ENCODE measurements at regions not wholly inside any gene's neighbourhood (a gene's known extent, or its start where the extent isn't known, plus 50 kb on each side); places are given as distances from the start of the nearest gene placed in this dataset.

DNA sequence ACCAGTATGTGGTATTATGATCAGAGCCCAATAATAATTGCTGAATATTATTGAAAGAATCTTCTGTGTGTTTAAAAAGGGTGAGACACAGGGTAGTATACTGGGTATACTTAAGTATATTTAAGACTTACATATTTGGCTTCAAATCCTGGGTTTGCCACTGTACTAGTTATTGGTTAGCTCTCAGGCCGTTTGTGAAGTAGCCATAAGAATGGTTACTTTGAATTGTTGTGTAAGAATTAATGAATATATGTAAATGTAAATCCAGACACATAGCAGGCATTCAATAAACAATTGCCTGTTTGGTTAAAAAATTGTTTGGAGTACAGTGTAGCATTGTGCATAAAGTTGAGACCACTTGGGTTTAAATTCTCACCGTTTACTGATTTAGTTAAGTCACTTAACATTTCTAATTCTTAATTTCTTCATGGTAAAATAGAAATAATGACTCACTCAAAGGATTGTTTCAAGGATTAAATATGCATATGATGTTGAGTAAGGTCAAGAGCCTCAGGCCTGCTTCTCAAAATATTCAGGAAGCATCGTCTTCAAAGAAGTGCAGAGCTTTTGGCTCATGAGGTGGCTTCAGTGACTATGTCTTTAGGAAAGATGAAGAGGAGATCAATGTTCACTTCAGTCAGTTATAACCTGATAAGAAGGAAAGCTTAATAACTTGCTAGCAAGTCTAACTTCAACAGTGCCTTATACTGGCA, 207.9 kb upstream of the NT5C1B start:
- Histone ChIP-seq H3K27ac (ENCODE audit: low read depth, low read length) (no peak overlapping the region), H3F3A (ENCODE audit: control insufficient read depth, insufficient read depth) (no peaks in the 10 kb centered on the region), H3K4me3 (ENCODE audit: low read length) (no peak overlapping the region), H3K4me1 (ENCODE audit: control insufficient read depth, low read length) (no peaks in the 10 kb centered on the region), H3K79me2 (ENCODE audit: control insufficient read depth, low read length) (no peaks in the 10 kb centered on the region), H3K27me3 (ENCODE audit: control insufficient read depth, low read length) (no peaks in the 10 kb centered on the region), H4K20me1 (ENCODE audit: control insufficient read depth, insufficient read depth, low read depth, low read length) (no peaks in the 10 kb centered on the region), H3K36me3 (ENCODE audit: control insufficient read depth, low read length) (no peaks in the 10 kb centered on the region), H3K9me3 (ENCODE audit: control insufficient read depth, insufficient read depth, low read length) (no peaks in the 10 kb centered on the region), H3K9me2 (replicated peaks; ENCODE audit: control insufficient read depth, low read length) (no peaks in the 10 kb centered on the region), H3K4me2 (ENCODE audit: low read length) (no peak overlapping the region)
- no peak for TF ChIP-seq EZH2phosphoT487 (IDR thresholded peaks at IDR 0.05; ENCODE audit: borderline replicate concordance, low read length)
- TF ChIP-seq, protein P1, sequence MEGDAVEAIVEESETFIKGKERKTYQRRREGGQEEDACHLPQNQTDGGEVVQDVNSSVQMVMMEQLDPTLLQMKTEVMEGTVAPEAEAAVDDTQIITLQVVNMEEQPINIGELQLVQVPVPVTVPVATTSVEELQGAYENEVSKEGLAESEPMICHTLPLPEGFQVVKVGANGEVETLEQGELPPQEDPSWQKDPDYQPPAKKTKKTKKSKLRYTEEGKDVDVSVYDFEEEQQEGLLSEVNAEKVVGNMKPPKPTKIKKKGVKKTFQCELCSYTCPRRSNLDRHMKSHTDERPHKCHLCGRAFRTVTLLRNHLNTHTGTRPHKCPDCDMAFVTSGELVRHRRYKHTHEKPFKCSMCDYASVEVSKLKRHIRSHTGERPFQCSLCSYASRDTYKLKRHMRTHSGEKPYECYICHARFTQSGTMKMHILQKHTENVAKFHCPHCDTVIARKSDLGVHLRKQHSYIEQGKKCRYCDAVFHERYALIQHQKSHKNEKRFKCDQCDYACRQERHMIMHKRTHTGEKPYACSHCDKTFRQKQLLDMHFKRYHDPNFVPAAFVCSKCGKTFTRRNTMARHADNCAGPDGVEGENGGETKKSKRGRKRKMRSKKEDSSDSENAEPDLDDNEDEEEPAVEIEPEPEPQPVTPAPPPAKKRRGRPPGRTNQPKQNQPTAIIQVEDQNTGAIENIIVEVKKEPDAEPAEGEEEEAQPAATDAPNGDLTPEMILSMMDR (IDR thresholded peaks at IDR 0.05; ENCODE audit: low read depth, low read length, poor library complexity, severe bottlenecking), result no peak

DNA sequence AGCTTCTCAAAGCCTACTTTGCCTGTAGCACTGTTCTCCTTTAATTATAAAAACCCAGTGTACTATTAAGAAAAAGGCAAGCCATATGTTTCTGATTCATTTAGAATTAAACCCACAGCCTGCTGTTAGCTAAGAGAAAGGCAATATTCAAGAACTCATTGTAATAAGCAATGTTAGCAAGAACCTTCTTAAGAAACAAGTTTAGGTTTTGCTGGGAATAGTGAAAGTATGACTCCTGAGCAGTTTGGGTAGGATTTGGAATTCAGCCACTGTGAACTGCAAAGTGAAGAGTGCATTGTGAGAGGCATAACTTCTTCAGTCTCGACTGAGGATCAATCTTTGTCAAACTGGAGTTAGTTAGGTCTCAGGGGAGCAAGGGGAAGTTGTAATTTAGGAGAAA, 206.5 kb upstream of the NT5C1B start:
- H3K27ac ChIP-seq (ENCODE audit: low read depth, low read length), result no peak overlapping the region
- H3K27me3 ChIP-seq (ENCODE audit: control insufficient read depth, low read length), result no peaks in the 10 kb centered on the region
- H3K9me3 ChIP-seq (ENCODE audit: control insufficient read depth, insufficient read depth, low read length), result no peaks in the 10 kb centered on the region
- H3K9me2 ChIP-seq (replicated peaks; ENCODE audit: control insufficient read depth, low read length), result no peaks in the 10 kb centered on the region
- no peaks in the 10 kb centered on the region for H3K4me1 ChIP-seq (ENCODE audit: control insufficient read depth, low read length)
- no peaks in the 10 kb centered on the region for H3K36me3 ChIP-seq (ENCODE audit: control insufficient read depth, low read length)
- no peak overlapping the region for H3K4me2 ChIP-seq (ENCODE audit: low read length)
- H3K4me3 ChIP-seq (ENCODE audit: low read length), result no peak overlapping the region
- no peaks in the 10 kb centered on the region for H4K20me1 ChIP-seq (ENCODE audit: control insufficient read depth, insufficient read depth, low read depth, low read length)
- H3K79me2 ChIP-seq (ENCODE audit: control insufficient read depth, low read length), result no peaks in the 10 kb centered on the region
- H3F3A ChIP-seq (ENCODE audit: control insufficient read depth, insufficient read depth), result no peaks in the 10 kb centered on the region
- TF ChIP-seq, protein P1 (IDR thresholded peaks at IDR 0.05; ENCODE audit: low read depth, low read length, poor library complexity, severe bottlenecking), result no peak
- TF ChIP-seq EZH2phosphoT487 (IDR thresholded peaks at IDR 0.05; ENCODE audit: borderline replicate concordance, low read length), result no peak

DNA sequence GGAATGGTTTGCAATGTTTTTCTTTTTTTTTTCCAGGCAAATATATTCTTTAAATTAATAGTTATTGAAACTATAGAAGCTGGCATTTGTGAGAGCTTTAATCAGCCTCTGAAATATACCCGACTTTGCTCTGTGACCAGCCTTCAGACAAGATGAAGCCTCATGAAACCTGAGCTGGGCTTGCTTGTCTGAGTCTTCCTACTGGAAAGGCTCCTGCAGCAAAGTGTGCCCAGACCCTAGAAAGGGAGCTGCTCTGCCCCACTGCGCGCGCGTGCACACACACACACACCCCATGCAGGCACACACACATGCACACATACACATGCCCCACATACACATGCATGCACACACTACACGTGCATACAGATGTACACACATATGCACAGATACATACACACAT, 203.3 kb upstream of the NT5C1B start:
- Histone ChIP-seq H3K36me3 (ENCODE audit: control insufficient read depth, low read length) (no peaks in the 10 kb centered on the region), H3K4me1 (ENCODE audit: control insufficient read depth, low read length) (no peaks in the 10 kb centered on the region), H3K79me2 (ENCODE audit: control insufficient read depth, low read length) (no peaks in the 10 kb centered on the region), H3K4me3 (ENCODE audit: low read length) (no peak overlapping the region), H3K9me3 (ENCODE audit: control insufficient read depth, insufficient read depth, low read length) (no peaks in the 10 kb centered on the region), H3K4me2 (ENCODE audit: low read length) (no peak overlapping the region), H3K27ac (ENCODE audit: low read depth, low read length) (no peak overlapping the region), H3K27me3 (ENCODE audit: control insufficient read depth, low read length) (no peaks in the 10 kb centered on the region), H3F3A (ENCODE audit: control insufficient read depth, insufficient read depth) (no peaks in the 10 kb centered on the region), H3K9me2 (replicated peaks; ENCODE audit: control insufficient read depth, low read length) (no peaks in the 10 kb centered on the region), H4K20me1 (ENCODE audit: control insufficient read depth, insufficient read depth, low read depth, low read length) (no peaks in the 10 kb centered on the region)
- no peak for TF ChIP-seq EZH2phosphoT487 (IDR thresholded peaks at IDR 0.05; ENCODE audit: borderline replicate concordance, low read length)
- TF ChIP-seq, protein P1 (IDR thresholded peaks at IDR 0.05; ENCODE audit: low read depth, low read length, poor library complexity, severe bottlenecking), result no peak

Data from DOHH2 (cell line).